Neural crest cell (in vitro differentiated cells): ENCODE measurements at regions not wholly inside any gene's neighbourhood (a gene's known extent, or its start where the extent isn't known, plus 50 kb on each side); places are given as distances from the start of the nearest gene placed in this dataset.

ENCODE experiments used
- DNase-seq: peaks from one replicate; pipeline ENCODE4 v3.0.0; 2021; ENCODE audit warnings: low read depth, mixed read lengths, low spot score
- H3K27ac Mint-ChIP-seq: one replicate; pipeline ENCODE4 v1.8.0; 2021; ENCODE audit warnings: mild to moderate bottlenecking, mixed read lengths; ENCODE audit not compliant: unreplicated experiment
- H3K27me3 Mint-ChIP-seq: 2 replicates; pipeline ENCODE4 v1.8.0; 2021; ENCODE audit warnings: low read depth, mild to moderate bottlenecking, mixed read lengths
- H3K36me3 Mint-ChIP-seq: 2 replicates; pipeline ENCODE4 v1.8.0; 2021; ENCODE audit warnings: low read depth, mild to moderate bottlenecking, mixed read lengths
- H3K4me1 Mint-ChIP-seq: 2 replicates; pipeline ENCODE4 v1.8.0; 2021; ENCODE audit warnings: mixed read lengths
- H3K4me3 Mint-ChIP-seq: one replicate; pipeline ENCODE4 v1.8.0; 2021; ENCODE audit warnings: mild to moderate bottlenecking, mixed read lengths
- H3K9me3 Mint-ChIP-seq: 2 replicates; pipeline ENCODE4 v1.8.0; 2021; ENCODE audit warnings: mixed read lengths
- TF ChIP-seq, protein P1 (sequence below): fragments of 200-600 bp; sonication (generic); conservative IDR thresholded peaks from 2 replicates; pipeline ENCODE4 v1.5.0; 2021; ENCODE audit warnings: antibody characterized with exemption, mild to moderate bottlenecking

DNA sequence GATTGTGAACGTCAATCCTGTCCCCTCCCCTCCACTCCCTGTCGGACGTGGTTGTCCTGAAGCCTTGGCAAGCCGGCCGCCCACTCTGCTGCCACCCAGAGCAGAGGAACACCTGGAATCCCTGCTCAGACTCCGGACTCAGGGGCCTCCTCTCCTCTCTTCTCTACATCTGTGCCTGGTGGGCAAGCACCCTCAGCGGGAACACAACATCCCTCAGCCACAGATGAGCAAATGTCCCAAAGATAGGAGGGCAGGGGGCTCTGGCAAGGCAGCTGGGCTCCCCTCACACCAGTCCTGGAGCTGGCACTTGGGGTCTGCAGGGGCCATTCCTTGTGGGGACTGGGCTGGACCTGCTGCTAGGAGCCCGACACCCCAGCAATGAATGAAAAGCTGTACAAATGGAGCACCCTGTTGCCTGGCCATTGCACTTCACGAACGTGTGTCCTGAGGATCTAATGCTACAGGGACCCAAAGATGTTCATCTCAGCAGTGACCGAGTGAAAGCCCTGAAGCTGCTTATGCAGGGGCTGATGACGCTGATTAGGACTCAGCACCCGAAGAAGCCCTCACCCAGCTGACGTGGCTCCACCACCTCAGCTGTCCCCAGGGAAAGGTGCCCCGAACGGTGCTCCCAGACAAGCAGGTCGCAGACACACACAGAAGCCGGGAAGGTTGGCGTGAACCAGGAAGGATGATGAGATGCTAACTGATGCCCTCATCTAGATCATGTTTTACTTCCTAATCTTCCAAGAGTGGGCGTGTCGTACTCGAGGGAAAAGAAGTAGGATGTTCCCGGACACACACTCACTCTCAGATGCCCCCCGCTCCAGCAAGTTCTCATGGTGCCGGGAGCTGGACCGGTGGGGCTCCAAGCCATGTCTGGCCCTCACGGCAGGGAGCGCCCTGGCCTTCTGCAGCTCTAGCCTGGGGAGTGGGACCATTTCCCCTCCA is 177.0 kb upstream of the PPP1R26 start:
- TF ChIP-seq, protein P1, sequence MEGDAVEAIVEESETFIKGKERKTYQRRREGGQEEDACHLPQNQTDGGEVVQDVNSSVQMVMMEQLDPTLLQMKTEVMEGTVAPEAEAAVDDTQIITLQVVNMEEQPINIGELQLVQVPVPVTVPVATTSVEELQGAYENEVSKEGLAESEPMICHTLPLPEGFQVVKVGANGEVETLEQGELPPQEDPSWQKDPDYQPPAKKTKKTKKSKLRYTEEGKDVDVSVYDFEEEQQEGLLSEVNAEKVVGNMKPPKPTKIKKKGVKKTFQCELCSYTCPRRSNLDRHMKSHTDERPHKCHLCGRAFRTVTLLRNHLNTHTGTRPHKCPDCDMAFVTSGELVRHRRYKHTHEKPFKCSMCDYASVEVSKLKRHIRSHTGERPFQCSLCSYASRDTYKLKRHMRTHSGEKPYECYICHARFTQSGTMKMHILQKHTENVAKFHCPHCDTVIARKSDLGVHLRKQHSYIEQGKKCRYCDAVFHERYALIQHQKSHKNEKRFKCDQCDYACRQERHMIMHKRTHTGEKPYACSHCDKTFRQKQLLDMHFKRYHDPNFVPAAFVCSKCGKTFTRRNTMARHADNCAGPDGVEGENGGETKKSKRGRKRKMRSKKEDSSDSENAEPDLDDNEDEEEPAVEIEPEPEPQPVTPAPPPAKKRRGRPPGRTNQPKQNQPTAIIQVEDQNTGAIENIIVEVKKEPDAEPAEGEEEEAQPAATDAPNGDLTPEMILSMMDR = no peak
- Mint-ChIP-seq H3K4me3 (no peak overlapping the region), H3K9me3 (peaks cover 6% of the 10 kb centered on the region), H3K27ac (no peak overlapping the region), H3K27me3 (peaks cover 33% of the 10 kb centered on the region), H3K4me1 (no peaks in the 10 kb centered on the region), H3K36me3 (no peaks in the 10 kb centered on the region)
- no peak for DNase-seq

DNA sequence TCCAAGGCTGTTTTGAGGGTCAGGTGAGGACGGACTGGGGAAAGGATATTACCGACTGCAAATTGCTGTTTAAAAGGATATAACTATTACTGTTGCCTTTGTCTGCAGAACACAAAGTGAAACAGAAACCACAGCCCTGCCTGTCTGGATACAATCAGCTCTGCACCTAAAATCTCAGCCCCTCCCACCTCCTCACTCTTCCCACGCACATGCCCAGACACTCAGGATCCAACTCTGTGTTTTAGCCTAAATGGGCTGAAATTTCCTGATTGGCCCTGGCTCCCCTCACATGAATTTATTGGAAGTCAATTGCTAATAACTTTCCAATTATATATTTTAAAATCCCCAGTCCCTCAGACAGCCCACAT is 176.3 kb upstream of the PPP1R26 start:
- peaks cover 6% of the 10 kb centered on the region for H3K9me3 Mint-ChIP-seq
- H3K4me1 Mint-ChIP-seq = no peaks in the 10 kb centered on the region
- peaks cover 33% of the 10 kb centered on the region for H3K27me3 Mint-ChIP-seq
- no peak for DNase-seq
- H3K27ac Mint-ChIP-seq = no peak overlapping the region
- H3K36me3 Mint-ChIP-seq = no peaks in the 10 kb centered on the region
- H3K4me3 Mint-ChIP-seq = no peak overlapping the region
- TF ChIP-seq, protein P1 = no peak

GRCh38 chr9:135303865-135304499 is 175.6 kb upstream of the PPP1R26 start:
- Mint-ChIP-seq H3K36me3 (no peaks in the 10 kb centered on the region), H3K9me3 (peaks cover 6% of the 10 kb centered on the region), H3K4me1 (no peaks in the 10 kb centered on the region), H3K27ac (no peak overlapping the region), H3K4me3 (no peak overlapping the region), H3K27me3 (peaks cover 33% of the 10 kb centered on the region)
- no peak for DNase-seq
- TF ChIP-seq, protein P1 = no peak

DNA sequence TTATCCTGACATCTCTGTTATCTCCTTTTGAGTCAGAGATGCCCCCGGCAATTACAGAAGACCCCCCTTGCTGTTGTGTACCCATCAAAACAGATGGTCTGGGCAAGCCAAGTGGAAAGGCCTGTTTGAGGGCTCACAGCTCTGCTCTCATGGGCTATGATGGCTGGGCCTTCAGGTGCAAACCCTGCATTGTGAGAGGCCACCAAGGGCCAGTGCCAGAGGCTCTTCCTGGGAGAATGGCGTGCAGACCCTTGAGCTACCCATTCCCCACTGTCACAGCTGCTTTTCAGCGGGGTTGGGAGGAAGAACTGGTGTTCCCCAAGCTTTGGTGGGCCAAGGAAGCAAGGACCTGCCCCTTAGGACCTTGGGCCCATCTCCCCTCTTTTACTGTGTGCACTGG is 174.7 kb upstream of the PPP1R26 start:
- TF ChIP-seq, protein P1 = no peak
- no peak for DNase-seq
- Mint-ChIP-seq H3K36me3 (no peaks in the 10 kb centered on the region), H3K4me3 (no peak overlapping the region), H3K9me3 (peaks cover 6% of the 10 kb centered on the region), H3K27me3 (peaks cover 33% of the 10 kb centered on the region), H3K4me1 (no peaks in the 10 kb centered on the region), H3K27ac (no peak overlapping the region)

DNA sequence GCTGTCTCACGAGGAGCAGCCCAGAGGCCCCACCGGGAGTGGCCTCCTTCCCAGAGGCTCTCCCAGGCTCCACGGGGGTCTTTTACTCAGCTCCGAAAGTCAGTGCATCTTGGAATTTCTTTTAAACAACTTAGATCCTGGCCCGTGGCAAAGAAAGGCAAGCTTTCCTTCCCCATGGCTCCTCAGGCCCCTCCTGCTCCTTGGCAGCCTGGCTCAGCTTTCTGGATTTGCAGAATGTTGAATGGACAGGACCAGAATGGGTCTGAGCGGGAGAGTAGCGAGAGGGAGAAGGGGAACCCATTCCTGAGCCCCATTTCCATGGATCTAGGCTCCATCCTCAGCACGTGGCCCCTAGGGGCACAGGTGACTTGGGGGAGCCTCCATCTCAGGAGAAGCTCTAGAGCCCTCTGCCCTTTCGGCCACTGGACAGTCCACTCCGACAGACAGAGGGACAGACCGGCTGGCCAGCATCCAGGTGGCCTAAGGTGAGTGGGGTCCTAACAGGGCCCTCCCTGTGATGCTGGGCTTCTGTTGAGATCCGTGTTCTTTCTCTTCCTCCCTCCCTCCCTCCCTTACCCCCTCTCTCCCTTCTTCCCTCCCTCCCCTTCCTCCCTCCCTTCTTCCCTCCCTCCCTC is 173.9 kb upstream of the PPP1R26 start:
- Mint-ChIP-seq H3K27ac (no peak overlapping the region), H3K4me3 (no peak overlapping the region), H3K4me1 (no peaks in the 10 kb centered on the region), H3K36me3 (no peaks in the 10 kb centered on the region), H3K9me3 (peaks cover 6% of the 10 kb centered on the region), H3K27me3 (peaks cover 29% of the 10 kb centered on the region)
- DNase-seq = no peak
- TF ChIP-seq, protein P1 = no peak
